Stimulated activated effector memory CD8-positive, alpha-beta T cell treated with anti-CD3 and anti-CD28 coated beads, Interleukin-12 subunit alpha, Interleukin-12 subunit beta, amount 100 ng/mL, for 72 hours (primary cell): ENCODE measurements at regions not wholly inside any gene's neighbourhood (a gene's known extent, or its start where the extent isn't known, plus 50 kb on each side); places are given as distances from the start of the nearest gene placed in this dataset.
"Not testable (repeated sequence)": the region's sequence is repeated elsewhere in the genome, so short reads cannot be mapped to it uniquely, and the experiment has no call there.

Experiments used
- ATAC-seq: fragments of 150-1000 bp; cut with Tn5 transposase; 2 replicates; pipeline ENCODE4 v1.10.0; 2021
- DNase-seq, 2 donors: peaks; one replicate each; pipeline ENCODE4 v3.0.0; 2021 to 2022; ENCODE audit warnings: low spot score in 2 of 2
- H3K27ac Mint-ChIP-seq: one replicate; pipeline ENCODE4 v1.8.0; 2022; ENCODE audit warnings: mild to moderate bottlenecking, mixed read lengths
- H3K36me3 Mint-ChIP-seq: one replicate; pipeline ENCODE4 v1.8.0; 2022; ENCODE audit warnings: mild to moderate bottlenecking, mixed read lengths
- H3K4me1 Mint-ChIP-seq: one replicate; pipeline ENCODE4 v1.8.0; 2022; ENCODE audit warnings: mixed read lengths
- H3K4me3 Mint-ChIP-seq: one replicate; pipeline ENCODE4 v1.8.0; 2022; ENCODE audit warnings: mild to moderate bottlenecking, mixed read lengths
- H3K9me3 Mint-ChIP-seq: one replicate; pipeline ENCODE4 v1.8.0; 2022; ENCODE audit warnings: mixed read lengths

- no peak overlapping the region for H3K27ac Mint-ChIP-seq
- ATAC-seq (no peak), DNase-seq (no peak)
- H3K36me3 Mint-ChIP-seq = no peaks in the 10 kb centered on the region
- no peak overlapping the region for H3K4me3 Mint-ChIP-seq
- H3K9me3 Mint-ChIP-seq = peaks cover 15% of the 10 kb centered on the region
- H3K4me1 Mint-ChIP-seq = no peaks in the 10 kb centered on the region
These were observed 162.0 kb upstream of the WDFY3 start for GRCh38 chr4:85128246-85129204.

DNA sequence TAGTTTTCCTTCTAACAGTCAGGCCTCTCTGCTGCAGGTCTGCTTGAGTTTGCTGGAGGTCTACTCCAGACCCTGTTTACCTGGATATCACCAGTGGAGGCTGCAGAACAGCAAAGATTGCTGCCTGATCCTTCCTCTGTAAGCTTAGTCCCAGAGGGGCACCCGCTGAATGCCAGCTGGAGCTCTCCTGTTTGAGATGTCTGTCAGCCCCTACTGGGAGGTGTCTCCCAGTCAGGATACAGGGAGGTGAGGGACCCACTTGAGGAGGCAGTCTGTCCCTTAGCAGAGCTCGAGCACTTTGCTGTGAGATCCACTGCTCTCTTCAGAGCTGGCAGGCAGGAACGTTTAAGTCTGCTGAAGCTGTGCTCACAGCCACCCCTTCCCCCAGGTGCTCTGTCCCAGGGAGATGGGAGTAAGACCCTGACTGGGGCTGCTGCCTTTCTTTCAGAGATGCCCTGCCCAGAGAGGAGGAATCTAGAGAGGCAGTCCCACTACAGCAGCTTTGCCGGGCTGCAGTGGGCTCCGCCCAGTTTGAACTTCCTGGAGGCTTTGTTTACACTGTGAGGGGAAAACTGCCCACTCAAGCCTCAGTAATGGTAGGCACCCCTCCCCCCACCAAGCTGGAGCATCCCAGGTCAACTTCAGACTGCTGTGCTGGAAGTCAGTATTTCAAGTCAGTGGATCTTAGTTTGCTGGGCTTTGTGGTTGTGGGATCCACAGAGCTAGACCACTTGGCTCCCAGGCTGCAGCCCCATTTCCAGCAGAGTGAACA is 163.1 kb upstream of the WDFY3 start:
- not testable (repeated sequence) for H3K36me3 Mint-ChIP-seq, ATAC-seq, H3K4me1 Mint-ChIP-seq, H3K27ac Mint-ChIP-seq, DNase-seq, H3K4me3 Mint-ChIP-seq
- H3K9me3 Mint-ChIP-seq = peaks cover 15% of the 10 kb centered on the region

- no peak for ATAC-seq
- Mint-ChIP-seq H3K36me3 (no peaks in the 10 kb centered on the region), H3K27ac (no peak overlapping the region), H3K9me3 (peaks cover 15% of the 10 kb centered on the region), H3K4me1 (no peaks in the 10 kb centered on the region), H3K4me3 (no peak overlapping the region)
- no peak for DNase-seq
These were observed 165.6 kb upstream of the WDFY3 start for GRCh38 chr4:85132117-85132516.

DNA sequence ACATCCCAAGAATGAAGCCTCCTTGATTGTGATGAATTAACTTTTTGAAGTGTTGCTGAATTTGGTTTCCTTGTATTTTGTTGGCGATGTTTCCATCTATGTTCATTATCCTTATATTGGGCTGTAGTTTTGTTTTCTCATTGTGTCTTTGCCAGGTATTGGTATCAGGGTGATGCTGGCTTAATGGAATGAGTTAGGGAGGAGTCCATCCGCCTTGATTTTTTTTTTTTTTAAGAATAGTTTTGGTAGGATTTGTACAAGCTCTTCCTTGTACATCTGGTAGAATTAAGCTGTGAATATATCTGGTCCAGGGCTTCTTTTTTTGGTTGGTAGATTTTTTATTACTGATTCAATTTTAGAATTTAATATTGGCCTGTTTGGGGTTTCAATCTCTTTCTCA is 166.1 kb upstream of the WDFY3 start:
- H3K27ac Mint-ChIP-seq = no peak overlapping the region
- H3K4me3 Mint-ChIP-seq = no peak overlapping the region
- peaks cover 15% of the 10 kb centered on the region for H3K9me3 Mint-ChIP-seq
- DNase-seq = no peak
- no peaks in the 10 kb centered on the region for H3K4me1 Mint-ChIP-seq
- ATAC-seq = no peak
- H3K36me3 Mint-ChIP-seq = no peaks in the 10 kb centered on the region

DNA sequence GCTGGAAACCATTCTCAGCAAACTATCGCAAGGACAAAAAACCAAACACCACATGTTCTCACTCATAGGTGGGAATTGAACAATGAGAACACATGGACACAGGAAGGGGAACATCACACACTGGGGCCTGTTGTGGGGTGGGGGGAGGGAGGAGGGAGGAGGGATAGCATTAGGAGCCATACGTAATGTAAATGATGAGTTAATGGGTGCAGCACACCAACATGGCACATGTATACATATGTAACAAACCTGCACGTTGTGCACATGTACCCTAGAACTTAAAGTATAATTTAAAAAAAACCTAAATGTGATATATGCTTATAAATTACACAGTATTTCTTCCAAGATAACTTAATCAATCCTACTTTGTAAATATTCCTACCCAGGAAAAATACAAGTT is 173.3 kb upstream of the WDFY3 start:
- not testable (repeated sequence) for H3K9me3 Mint-ChIP-seq, H3K4me3 Mint-ChIP-seq, H3K27ac Mint-ChIP-seq, ATAC-seq, DNase-seq, H3K4me1 Mint-ChIP-seq, H3K36me3 Mint-ChIP-seq

DNA sequence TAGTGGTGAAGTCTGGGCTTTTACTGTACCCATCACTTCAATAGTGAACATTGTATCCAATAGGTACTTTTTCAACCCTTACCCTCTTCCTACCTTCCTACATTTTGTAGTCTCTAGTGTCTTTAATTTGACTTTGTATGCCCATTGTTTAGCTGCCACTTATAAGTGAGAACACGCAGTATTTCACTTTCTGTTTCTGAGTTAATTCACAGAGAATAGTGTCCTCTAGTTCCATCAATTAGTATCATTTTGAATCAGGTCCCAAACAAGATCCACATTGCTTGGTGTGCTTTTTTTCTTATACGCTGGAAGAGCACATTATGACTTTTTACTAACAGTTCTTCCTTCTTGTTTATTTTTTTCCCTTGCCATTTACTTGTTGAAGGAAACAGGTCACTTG is 176.0 kb upstream of the WDFY3 start:
- ATAC-seq = no peak
- H3K4me3 Mint-ChIP-seq = no peak overlapping the region
- no peak overlapping the region for H3K27ac Mint-ChIP-seq
- no peaks in the 10 kb centered on the region for H3K4me1 Mint-ChIP-seq
- peaks cover 5% of the 10 kb centered on the region for H3K9me3 Mint-ChIP-seq
- no peaks in the 10 kb centered on the region for H3K36me3 Mint-ChIP-seq
- no peak for DNase-seq

DNA sequence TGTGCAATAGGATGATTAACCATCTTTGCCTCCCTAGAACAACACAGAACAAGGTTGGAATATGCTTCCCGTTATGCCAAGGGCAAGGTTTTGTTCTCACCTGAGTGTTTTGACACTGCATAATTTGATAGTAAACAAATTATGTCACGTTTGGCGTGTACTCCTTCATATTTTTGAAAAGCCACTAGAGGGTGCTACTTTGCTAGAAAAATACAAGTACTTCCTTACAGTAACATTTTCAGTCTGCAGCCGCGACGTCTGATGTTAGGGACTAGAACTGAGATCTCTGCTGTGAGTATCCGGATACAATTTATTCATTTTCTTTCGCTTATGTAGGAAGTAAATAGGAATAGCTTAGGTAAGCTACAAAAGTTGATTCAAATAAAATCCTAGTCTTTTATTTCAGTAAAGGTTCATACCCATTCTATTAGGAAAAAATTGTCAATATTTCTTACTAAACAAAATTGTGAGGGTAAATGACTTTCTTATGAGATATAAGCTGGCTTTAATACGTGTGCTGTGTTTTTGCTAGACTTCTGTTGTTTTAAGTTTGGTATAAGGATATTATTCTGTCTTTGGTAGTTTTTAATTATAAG is 181.1 kb upstream of the WDFY3 start:
- ATAC-seq = no peak
- H3K4me1 Mint-ChIP-seq = no peaks in the 10 kb centered on the region
- no peaks in the 10 kb centered on the region for H3K9me3 Mint-ChIP-seq
- H3K36me3 Mint-ChIP-seq = no peaks in the 10 kb centered on the region
- no peak overlapping the region for H3K27ac Mint-ChIP-seq
- H3K4me3 Mint-ChIP-seq = no peak overlapping the region
- no peak for DNase-seq

DNA sequence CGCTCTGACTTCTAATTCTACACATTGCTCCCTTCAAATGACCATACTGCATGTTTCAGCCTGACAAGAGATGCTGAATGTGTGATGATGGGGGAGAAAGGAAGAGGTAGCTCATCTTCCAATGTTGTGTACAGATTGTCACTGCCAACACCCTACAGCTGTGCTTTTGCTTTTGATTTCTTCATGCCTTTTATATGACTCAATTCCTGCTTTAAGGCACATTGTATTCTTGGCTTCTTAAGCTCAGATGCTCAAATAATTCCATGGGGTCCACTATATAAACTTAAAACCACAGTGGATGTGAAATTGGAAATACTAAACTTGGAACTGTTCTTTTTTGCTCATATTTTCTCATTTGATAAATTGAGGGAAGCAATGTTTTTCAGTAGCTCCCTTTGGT is 183.2 kb upstream of the WDFY3 start:
- Mint-ChIP-seq H3K27ac (no peak overlapping the region), H3K4me3 (no peak overlapping the region), H3K36me3 (no peaks in the 10 kb centered on the region), H3K4me1 (no peaks in the 10 kb centered on the region), H3K9me3 (no peaks in the 10 kb centered on the region)
- ATAC-seq = no peak
- no peak for DNase-seq

- H3K27ac Mint-ChIP-seq = no peak overlapping the region
- ATAC-seq (no peak), DNase-seq (no peak)
- H3K4me3 Mint-ChIP-seq = no peak overlapping the region
- no peaks in the 10 kb centered on the region for H3K36me3 Mint-ChIP-seq
- no peaks in the 10 kb centered on the region for H3K4me1 Mint-ChIP-seq
- peaks cover 3% of the 10 kb centered on the region for H3K9me3 Mint-ChIP-seq
These were observed 184.9 kb upstream of the WDFY3 start for GRCh38 chr4:85151371-85151770.

- H3K4me1 Mint-ChIP-seq = no peaks in the 10 kb centered on the region
- H3K9me3 Mint-ChIP-seq = peaks cover 3% of the 10 kb centered on the region
- no peak overlapping the region for H3K27ac Mint-ChIP-seq
- no peak for ATAC-seq
- no peak for DNase-seq
- H3K36me3 Mint-ChIP-seq = no peaks in the 10 kb centered on the region
- no peak overlapping the region for H3K4me3 Mint-ChIP-seq
These were observed 185.3 kb upstream of the WDFY3 start for GRCh38 chr4:85151786-85152185.

DNA sequence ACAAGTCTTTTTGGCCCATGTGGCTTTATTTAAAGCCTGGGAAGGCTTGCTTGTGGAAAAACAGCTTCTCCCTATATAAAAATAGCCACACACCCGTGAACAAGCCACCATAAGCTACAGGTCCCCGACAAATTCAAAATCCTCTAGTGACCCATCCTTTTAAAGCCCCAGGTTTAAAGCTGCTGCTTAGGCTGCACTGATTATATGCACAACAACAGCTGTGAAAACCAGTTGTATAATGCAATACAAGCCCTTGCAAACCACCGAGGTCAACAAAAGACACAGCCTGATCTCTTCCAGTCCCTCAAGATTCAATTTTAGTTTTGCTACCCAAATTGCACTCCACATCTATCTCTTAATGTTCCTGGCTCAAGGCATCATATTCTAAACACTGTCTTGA is 186.0 kb upstream of the WDFY3 start:
- no peak for DNase-seq
- H3K4me1 Mint-ChIP-seq = no peaks in the 10 kb centered on the region
- no peak overlapping the region for H3K27ac Mint-ChIP-seq
- H3K36me3 Mint-ChIP-seq = no peaks in the 10 kb centered on the region
- H3K9me3 Mint-ChIP-seq = peaks cover 3% of the 10 kb centered on the region
- no peak for ATAC-seq
- H3K4me3 Mint-ChIP-seq = no peak overlapping the region

DNA sequence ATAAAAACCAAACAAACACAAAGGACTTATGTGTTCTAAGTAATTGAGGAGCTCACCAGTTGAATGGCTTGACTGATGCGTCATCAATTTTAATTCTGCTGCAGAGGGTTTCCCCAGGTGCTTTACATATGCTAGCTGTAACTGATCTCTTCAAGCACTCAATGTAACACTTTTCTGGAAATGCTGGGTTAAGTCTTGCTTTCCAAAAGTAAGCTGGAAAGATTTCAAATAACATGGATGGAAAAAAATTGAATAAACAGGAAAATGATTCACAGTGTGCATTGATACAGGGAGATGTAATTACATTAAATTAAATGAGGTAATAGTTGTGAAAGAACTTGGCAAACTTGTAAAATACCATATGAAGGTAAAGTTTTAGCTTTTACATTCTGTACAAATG is 186.7 kb upstream of the WDFY3 start:
- H3K4me3 Mint-ChIP-seq = no peak overlapping the region
- DNase-seq = no peak
- no peak overlapping the region for H3K27ac Mint-ChIP-seq
- ATAC-seq = no peak
- H3K9me3 Mint-ChIP-seq = peaks cover 3% of the 10 kb centered on the region
- H3K4me1 Mint-ChIP-seq = no peaks in the 10 kb centered on the region
- no peaks in the 10 kb centered on the region for H3K36me3 Mint-ChIP-seq

- H3K4me3 Mint-ChIP-seq = no peak overlapping the region
- DNase-seq = no peak
- H3K27ac Mint-ChIP-seq = no peak overlapping the region
- H3K36me3 Mint-ChIP-seq = no peaks in the 10 kb centered on the region
- H3K4me1 Mint-ChIP-seq = no peaks in the 10 kb centered on the region
- peaks cover 3% of the 10 kb centered on the region for H3K9me3 Mint-ChIP-seq
- ATAC-seq = no peak
These were observed 188.1 kb upstream of the WDFY3 start for GRCh38 chr4:85154591-85154990.

DNA sequence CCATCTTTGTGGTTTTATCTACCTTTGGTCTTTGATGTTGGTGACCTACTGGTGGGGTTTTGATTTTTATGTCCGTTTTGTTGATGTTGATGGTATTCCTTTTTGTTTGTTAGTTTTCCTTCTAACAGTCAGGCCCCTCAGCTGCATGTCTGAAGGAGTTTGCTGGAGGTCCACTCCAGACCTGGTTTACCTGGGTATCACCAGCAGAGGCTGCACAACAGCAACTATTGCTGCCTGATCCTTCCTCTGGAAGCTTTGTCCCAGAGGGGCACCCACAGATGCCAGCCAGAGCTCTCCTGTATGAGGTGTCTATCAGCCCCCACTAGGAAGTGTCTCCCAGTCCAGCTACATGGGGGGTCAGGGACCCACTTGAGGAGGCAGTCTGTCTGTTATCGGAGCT is 199.3 kb upstream of the WDFY3 start:
- H3K4me1 Mint-ChIP-seq = no peaks in the 10 kb centered on the region
- H3K27ac Mint-ChIP-seq = no peak overlapping the region
- no peak for ATAC-seq
- H3K9me3 Mint-ChIP-seq = peaks cover 15% of the 10 kb centered on the region
- DNase-seq = no peak
- no peaks in the 10 kb centered on the region for H3K36me3 Mint-ChIP-seq
- no peak overlapping the region for H3K4me3 Mint-ChIP-seq

DNA sequence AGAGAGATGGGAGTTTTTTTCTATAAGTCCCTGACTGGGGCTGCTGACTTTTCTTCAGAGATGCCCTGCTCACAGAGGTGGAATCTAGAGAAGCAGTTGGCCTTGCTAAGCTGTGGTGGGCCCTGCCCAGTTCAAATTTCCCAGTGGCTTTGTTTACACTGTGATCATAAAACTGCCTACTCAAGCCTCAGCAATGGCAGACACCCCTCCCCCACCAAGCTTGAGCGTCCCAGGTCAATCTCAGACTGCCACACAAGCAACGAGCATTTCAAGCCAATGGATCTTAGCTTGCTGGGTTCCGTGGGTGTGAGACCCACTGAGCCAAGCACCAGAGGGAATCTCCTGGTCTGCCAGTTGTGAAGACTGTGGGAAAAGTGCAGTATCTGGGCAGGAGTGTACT is 199.8 kb upstream of the WDFY3 start:
- no peak for DNase-seq

More for the DNA sequence above, 199.8 kb upstream of the WDFY3 start:
- ATAC-seq = no peak
- Mint-ChIP-seq H3K4me3 (no peak overlapping the region), H3K27ac (no peak overlapping the region), H3K36me3 (no peaks in the 10 kb centered on the region), H3K9me3 (peaks cover 15% of the 10 kb centered on the region), H3K4me1 (no peaks in the 10 kb centered on the region)
